Caco-2 (cell line): ENCODE measurements at regions not wholly inside any gene's neighbourhood (a gene's known extent, or its start where the extent isn't known, plus 50 kb on each side); places are given as distances from the start of the nearest gene placed in this dataset.

ENCODE experiments used
- BruUV-seq: library from RNA; stranded (reverse); fragments of 400-500 nt; replicated peaks from 2 replicates; lab custom pipeline; 2021; lab: Mats Ljungman, UMichigan
- CTCF ChIA-PET: fragments of 300-600 bp; sonication (Branson Sonifier 250); formaldehyde crosslinking; loops from one replicate; lab custom pipeline; 2022; ENCODE audit warnings: antibody characterized with exemption; lab: Charles Lee
- POLR2A ChIA-PET: fragments of 300-600 bp; sonication (Branson Sonifier 250); formaldehyde crosslinking; loops from one replicate; lab custom pipeline; 2022; ENCODE audit warnings: antibody characterized with exemption; lab: Charles Lee
- DNase-seq, 2 experiments: peaks; one replicate each; pipeline versions ENCODE4 v3.0.0 to v3.0.0-alpha.2; 2020 to 2022
- H3K27me3 ChIP-seq: replicated peaks from 2 replicates; pipeline ENCODE4 v1.6.0; 2011; ENCODE audit warnings: low read length; ENCODE audit not compliant: control insufficient read depth, insufficient read depth
- H3K36me3 ChIP-seq: 2 replicates; pipeline ENCODE4 v1.5.1; 2011; ENCODE audit warnings: low read length; ENCODE audit not compliant: control insufficient read depth, insufficient read depth
- H3K4me1 ChIP-seq: fragments of 250-450 bp; sonication (Bioruptor Pico); 2 replicates; pipeline ENCODE4 v1.5.1; 2020; ENCODE audit warnings: mild to moderate bottlenecking
- H3K4me3 ChIP-seq: 2 replicates; pipeline ENCODE4 v1.5.1; 2011; ENCODE audit warnings: low read depth, mild to moderate bottlenecking, control low read depth, low read length
- H3K9me3 ChIP-seq: fragments of 250-450 bp; sonication (Bioruptor Pico); 2 replicates; pipeline ENCODE4 v1.5.1; 2020; ENCODE audit warnings: mild to moderate bottlenecking, moderate library complexity
- H3K27ac Mint-ChIP-seq: one replicate; pipeline ENCODE4 v1.8.0; 2022; ENCODE audit warnings: mixed read lengths; ENCODE audit not compliant: unreplicated experiment
- H3K27me3 Mint-ChIP-seq: one replicate; pipeline ENCODE4 v1.8.0; 2022; ENCODE audit warnings: mixed read lengths; ENCODE audit not compliant: insufficient read depth, unreplicated experiment
- H3K36me3 Mint-ChIP-seq: one replicate; pipeline ENCODE4 v1.8.0; 2022; ENCODE audit warnings: mild to moderate bottlenecking, mixed read lengths; ENCODE audit not compliant: insufficient read depth, unreplicated experiment
- H3K4me1 Mint-ChIP-seq: one replicate; pipeline ENCODE4 v1.8.0; 2022; ENCODE audit warnings: low read depth, mixed read lengths; ENCODE audit not compliant: unreplicated experiment
- H3K4me3 Mint-ChIP-seq: one replicate; pipeline ENCODE4 v1.8.0; 2022; ENCODE audit warnings: mild to moderate bottlenecking, moderate library complexity, mixed read lengths; ENCODE audit not compliant: unreplicated experiment
- H3K9me3 Mint-ChIP-seq: one replicate; pipeline ENCODE4 v1.8.0; 2022; ENCODE audit warnings: mixed read lengths; ENCODE audit not compliant: unreplicated experiment
- intact Hi-C: fragments of 100-400 bp; cut with micrococcal nuclease; formaldehyde crosslinking; loops from one replicate; pipeline ENCODE4 v1.10.0; 2022; ENCODE audit not compliant: unreplicated experiment
- TF ChIP-seq, protein P1 (sequence below), 2 experiments: fragments of 200-600 bp in 1 of 2; IDR thresholded peaks; 1 replicate in 1 of 2; 2 replicates in 1 of 2; pipeline versions ENCODE4 v1.5.1 to v1.8.0; 2011 to 2022; ENCODE audit warnings: antibody characterized with exemption in 1 of 2, control low read depth in 1 of 2, inconsistent platforms in 1 of 2, low read depth in 1 of 2, low read length in 1 of 2, mild to moderate bottlenecking in 1 of 2, moderate library complexity in 1 of 2; ENCODE audit not compliant: insufficient read depth in 1 of 2, severe bottlenecking in 1 of 2, unreplicated experiment in 1 of 2

DNA sequence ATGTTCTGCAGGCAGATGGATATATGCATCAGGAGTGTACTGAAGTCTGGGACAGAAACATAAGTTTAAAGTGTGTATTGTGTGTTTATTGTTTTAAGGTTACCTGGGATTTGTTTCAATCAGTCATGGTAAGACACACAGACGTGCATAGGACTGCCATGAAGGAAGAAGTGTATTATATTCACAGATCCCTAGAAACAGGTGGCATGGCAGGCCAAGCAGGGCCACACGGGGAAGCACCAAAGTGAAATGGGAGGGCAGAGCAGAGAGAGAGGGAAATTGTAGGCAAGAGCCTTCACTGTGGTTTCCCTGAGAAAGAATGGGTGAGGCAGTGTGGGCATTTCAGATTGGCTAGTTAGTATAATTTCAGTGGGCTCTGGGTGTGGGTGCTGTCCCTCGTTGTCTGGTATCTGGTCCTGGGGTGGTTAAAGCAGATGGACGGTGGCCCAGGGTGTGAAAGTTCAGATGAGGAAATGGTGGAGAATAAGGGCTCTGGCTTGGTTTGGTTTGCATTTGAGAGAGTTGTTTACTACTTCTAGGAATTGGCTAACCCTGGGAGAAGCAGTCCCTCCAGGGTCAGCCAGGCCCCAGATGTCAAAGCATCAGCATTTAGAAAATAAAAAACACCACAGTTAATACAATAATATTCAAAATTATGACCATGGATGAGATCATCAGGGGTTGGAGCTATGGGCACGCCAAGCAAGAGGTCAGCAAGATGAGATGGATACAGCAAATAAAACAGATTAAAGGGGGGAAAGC, 160.0 kb downstream of the LRRC30 start:
- Mint-ChIP-seq H3K27me3 (peaks cover 2% of the 10 kb centered on the region), H3K36me3 (no peaks in the 10 kb centered on the region), H3K9me3 (peaks cover 17% of the 10 kb centered on the region), H3K4me1 (no peaks in the 10 kb centered on the region), H3K4me3 (no peak overlapping the region), H3K27ac (no peak overlapping the region)
- TF ChIP-seq, protein P1, sequence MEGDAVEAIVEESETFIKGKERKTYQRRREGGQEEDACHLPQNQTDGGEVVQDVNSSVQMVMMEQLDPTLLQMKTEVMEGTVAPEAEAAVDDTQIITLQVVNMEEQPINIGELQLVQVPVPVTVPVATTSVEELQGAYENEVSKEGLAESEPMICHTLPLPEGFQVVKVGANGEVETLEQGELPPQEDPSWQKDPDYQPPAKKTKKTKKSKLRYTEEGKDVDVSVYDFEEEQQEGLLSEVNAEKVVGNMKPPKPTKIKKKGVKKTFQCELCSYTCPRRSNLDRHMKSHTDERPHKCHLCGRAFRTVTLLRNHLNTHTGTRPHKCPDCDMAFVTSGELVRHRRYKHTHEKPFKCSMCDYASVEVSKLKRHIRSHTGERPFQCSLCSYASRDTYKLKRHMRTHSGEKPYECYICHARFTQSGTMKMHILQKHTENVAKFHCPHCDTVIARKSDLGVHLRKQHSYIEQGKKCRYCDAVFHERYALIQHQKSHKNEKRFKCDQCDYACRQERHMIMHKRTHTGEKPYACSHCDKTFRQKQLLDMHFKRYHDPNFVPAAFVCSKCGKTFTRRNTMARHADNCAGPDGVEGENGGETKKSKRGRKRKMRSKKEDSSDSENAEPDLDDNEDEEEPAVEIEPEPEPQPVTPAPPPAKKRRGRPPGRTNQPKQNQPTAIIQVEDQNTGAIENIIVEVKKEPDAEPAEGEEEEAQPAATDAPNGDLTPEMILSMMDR (IDR thresholded peaks at IDR 0.05; ENCODE audit: insufficient read depth in 1 of 2, low read depth in 1 of 2, low read length in 1 of 2, severe bottlenecking in 1 of 2, unreplicated experiment in 1 of 2) = no peak
- 0 out of 2 replicates have a peak, but pooled peaks cover 5% of the 10 kb centered on the region for H3K4me1 ChIP-seq
- H3K9me3 ChIP-seq = 0 out of 2 replicates have a peak, but pooled peaks cover 5% of the 10 kb centered on the region
- no TSS peak for BruUV-seq
- H3K36me3 ChIP-seq = no peaks in the 10 kb centered on the region
- no peak for DNase-seq
- ChIA-PET POLR2A (no interaction called here), CTCF (no interaction called here)
- intact Hi-C loops = no loop called here
- H3K4me3 ChIP-seq = no peak overlapping the region
- H3K27me3 ChIP-seq = no peaks in the 10 kb centered on the region

DNA sequence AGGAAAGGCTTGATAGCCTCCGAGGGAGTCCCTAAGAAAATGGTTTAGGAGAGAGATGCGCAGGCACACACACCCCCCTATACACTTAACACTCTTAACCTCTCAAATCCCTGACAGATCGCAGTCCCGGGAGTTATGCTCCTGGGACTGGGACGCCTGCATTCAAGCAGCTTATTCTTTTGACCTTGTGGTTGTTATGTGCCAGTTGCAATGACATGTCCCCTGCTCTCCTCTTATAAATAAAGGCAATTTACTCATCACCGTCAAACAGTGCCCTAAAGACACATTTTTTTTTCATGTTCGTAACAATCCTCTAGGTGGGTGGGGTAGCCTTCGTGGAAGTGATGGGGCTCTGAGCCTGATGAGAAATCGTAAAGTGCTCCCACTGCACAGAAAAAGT, 162.2 kb downstream of the LRRC30 start:
- Mint-ChIP-seq H3K27me3 (peaks cover 3% of the 10 kb centered on the region), H3K9me3 (peaks cover 17% of the 10 kb centered on the region), H3K27ac (no peak overlapping the region), H3K4me1 (no peaks in the 10 kb centered on the region), H3K4me3 (no peak overlapping the region), H3K36me3 (no peaks in the 10 kb centered on the region)
- 0 out of 2 replicates have a peak, but pooled peaks cover 5% of the 10 kb centered on the region for H3K4me1 ChIP-seq
- ChIA-PET CTCF (interaction anchor here (1.3 kb wide), 1 partner anchor 45 kb away, joined by 3 read pairs; no protein-coding TSS in a partner anchor), POLR2A (no interaction called here)
- H3K9me3 ChIP-seq = no peaks in the 10 kb centered on the region
- no peaks in the 10 kb centered on the region for H3K36me3 ChIP-seq
- TF ChIP-seq, protein P1 (IDR thresholded peaks at IDR 0.05; ENCODE audit: insufficient read depth in 1 of 2, low read depth in 1 of 2, low read length in 1 of 2, severe bottlenecking in 1 of 2, unreplicated experiment in 1 of 2) = no peak
- DNase-seq = no peak
- no TSS peak for BruUV-seq
- H3K4me3 ChIP-seq = no peak overlapping the region
- H3K27me3 ChIP-seq = no peaks in the 10 kb centered on the region
- intact Hi-C loops = no loop called here

DNA sequence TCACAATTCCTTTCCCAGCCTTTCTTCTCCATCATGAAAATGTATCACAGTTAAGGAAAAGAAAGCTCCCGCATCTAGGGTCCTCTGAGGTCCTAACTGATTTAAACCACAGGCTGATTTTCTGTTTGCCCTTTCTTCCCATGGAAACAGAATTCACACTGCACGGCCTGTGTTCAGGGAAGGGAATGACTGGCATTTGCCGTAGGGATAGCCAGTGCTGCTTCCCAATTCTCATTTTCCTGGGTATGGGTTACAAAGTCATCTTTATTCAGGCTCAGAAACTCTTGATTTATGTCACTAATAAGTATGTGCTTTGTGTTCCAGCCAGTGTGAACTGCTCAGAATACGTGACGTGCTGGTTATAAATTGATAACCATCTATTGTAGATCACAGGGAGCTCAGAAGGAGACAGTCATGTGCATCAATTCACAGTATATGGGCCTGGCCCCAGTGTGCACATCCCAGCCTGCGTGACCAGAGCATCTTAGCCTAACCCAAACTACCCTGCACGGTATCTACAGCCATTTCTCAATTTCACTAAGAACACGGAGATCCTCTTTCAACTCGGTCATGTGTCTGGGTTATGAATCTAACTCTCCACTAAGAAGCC, 163.3 kb downstream of the LRRC30 start:
- no peak overlapping the region for H3K4me3 Mint-ChIP-seq
- intact Hi-C loops = no loop called here
- H3K9me3 Mint-ChIP-seq = peaks cover 17% of the 10 kb centered on the region
- H3K4me1 ChIP-seq = 0 out of 2 replicates have a peak, but pooled peaks cover 5% of the 10 kb centered on the region
- H3K36me3 ChIP-seq = no peaks in the 10 kb centered on the region
- no peaks in the 10 kb centered on the region for H3K4me1 Mint-ChIP-seq
- no peak overlapping the region for H3K27ac Mint-ChIP-seq
- no TSS peak for BruUV-seq
- H3K27me3 Mint-ChIP-seq = peaks cover 5% of the 10 kb centered on the region
- DNase-seq = no peak
- POLR2A ChIA-PET = no interaction called here
- TF ChIP-seq, protein P1 (IDR thresholded peaks at IDR 0.05; ENCODE audit: insufficient read depth in 1 of 2, low read depth in 1 of 2, low read length in 1 of 2, severe bottlenecking in 1 of 2, unreplicated experiment in 1 of 2) = no peak
- no peaks in the 10 kb centered on the region for H3K9me3 ChIP-seq
- CTCF ChIA-PET = no interaction called here
- H3K4me3 ChIP-seq = no peak overlapping the region
- H3K27me3 ChIP-seq = no peaks in the 10 kb centered on the region
- no peaks in the 10 kb centered on the region for H3K36me3 Mint-ChIP-seq
